Stimulated activated CD4-positive, alpha-beta T cell treated with anti-CD3 and anti-CD28 coated beads, TNF-alpha, amount 100 ng/mL, for 48 hours (primary cell): ENCODE measurements at regions not wholly inside any gene's neighbourhood (a gene's known extent, or its start where the extent isn't known, plus 50 kb on each side); places are given as distances from the start of the nearest gene placed in this dataset.

Source experiments
- DNase-seq, 3 donors: peaks; one replicate each; pipeline ENCODE4 v3.0.0-alpha.2; 2020; ENCODE audit warnings: low read depth in 3 of 3

GRCh38 chr11:115743719-115744118 lies 239.5 kb upstream of the CADM1 start:
- DNase-seq: no peak

GRCh38 chr11:115741376-115742107 lies 237.3 kb upstream of the CADM1 start:
- DNase-seq: no peak

- DNase-seq: no peak
Measured at GRCh38 chr11:115740324-115740723, 236.1 kb upstream of the CADM1 start.

- no peak for DNase-seq
Measured at GRCh38 chr11:115739878-115740277, 235.7 kb upstream of the CADM1 start.

- DNase-seq: no peak
Measured at GRCh38 chr11:115739146-115739545, 234.9 kb upstream of the CADM1 start.

GRCh38 chr11:115737875-115738274 lies 233.7 kb upstream of the CADM1 start:
- no peak for DNase-seq

- DNase-seq: no peak
Measured at GRCh38 chr11:115736146-115736545, 231.9 kb upstream of the CADM1 start.

GRCh38 chr11:115724666-115725065 lies 220.5 kb upstream of the CADM1 start:
- DNase-seq: no peak

GRCh38 chr11:115722711-115723110 lies 218.5 kb upstream of the CADM1 start:
- DNase-seq: no peak

GRCh38 chr11:115721296-115721995 lies 217.2 kb upstream of the CADM1 start:
- no peak for DNase-seq

- DNase-seq: no peak
Measured at GRCh38 chr11:115720602-115721245, 216.5 kb upstream of the CADM1 start.

GRCh38 chr11:115718945-115719344 lies 214.7 kb upstream of the CADM1 start:
- no peak for DNase-seq

- DNase-seq: no peak
Measured at GRCh38 chr11:115718106-115718505, 213.9 kb upstream of the CADM1 start.

GRCh38 chr11:115716601-115717529 lies 212.7 kb upstream of the CADM1 start:
- DNase-seq: no peak

GRCh38 chr11:115716080-115716479 lies 211.9 kb upstream of the CADM1 start:
- DNase-seq: no peak

- no peak for DNase-seq
Measured at GRCh38 chr11:115715251-115715770, 211.1 kb upstream of the CADM1 start.

- DNase-seq: no peak
Measured at GRCh38 chr11:115712296-115712695, 208.1 kb upstream of the CADM1 start.

- no peak for DNase-seq
Measured at GRCh38 chr11:115710980-115711379, 206.8 kb upstream of the CADM1 start.

GRCh38 chr11:115710426-115710825 lies 206.2 kb upstream of the CADM1 start:
- DNase-seq: no peak

- no peak for DNase-seq
Measured at GRCh38 chr11:115709297-115709696, 205.1 kb upstream of the CADM1 start.

GRCh38 chr11:115707180-115707905 lies 203.1 kb upstream of the CADM1 start:
- no peak for DNase-seq
